Neuronal stem cell (in vitro differentiated cells): ENCODE measurements at regions not wholly inside any gene's neighbourhood (a gene's known extent, or its start where the extent isn't known, plus 50 kb on each side); places are given as distances from the start of the nearest gene placed in this dataset.
A peak's percentile ranks its signal among the peaks of the same experiment; 100 is the strongest.

Source experiments
- DNase-seq: peaks from one replicate; pipeline ENCODE4 v3.0.0-alpha.2; 2013; ENCODE audit warnings: low spot score
- H2AFZ ChIP-seq: one replicate; pipeline ENCODE4 v1.6.1; 2013; ENCODE audit warnings: mild to moderate bottlenecking, low read length, inconsistent platforms
- H2AK5ac ChIP-seq: 2 replicates; pipeline ENCODE4 v1.6.1; 2013; ENCODE audit warnings: low read depth, mild to moderate bottlenecking, inconsistent platforms, low read length, moderate library complexity, mixed read lengths
- H2BK120ac ChIP-seq: 2 replicates; pipeline ENCODE4 v1.6.1; 2013; ENCODE audit warnings: low read depth, mild to moderate bottlenecking, inconsistent platforms, low read length, moderate library complexity, mixed read lengths
- H2BK12ac ChIP-seq: one replicate; pipeline ENCODE4 v1.6.1; 2013; ENCODE audit warnings: low read length, inconsistent platforms
- H2BK15ac ChIP-seq: 2 replicates; pipeline ENCODE4 v1.6.1; 2013; ENCODE audit warnings: mild to moderate bottlenecking, low read length, inconsistent platforms, mixed read lengths
- H2BK5ac ChIP-seq: one replicate; pipeline ENCODE4 v1.6.1; 2013; ENCODE audit warnings: inconsistent platforms, mild to moderate bottlenecking, low read length, moderate library complexity
- H3K14ac ChIP-seq: one replicate; pipeline ENCODE4 v1.6.1; 2013; ENCODE audit warnings: low read length, inconsistent platforms
- H3K18ac ChIP-seq: 2 replicates; pipeline ENCODE4 v1.6.1; 2013; ENCODE audit warnings: low read length, inconsistent platforms
- H3K23ac ChIP-seq: 2 replicates; pipeline ENCODE4 v1.6.1; 2013; ENCODE audit warnings: low read depth, mild to moderate bottlenecking, mixed read lengths, low read length, inconsistent platforms; ENCODE audit not compliant: poor library complexity
- H3K27ac ChIP-seq: replicated peaks from 3 replicates; pipeline ENCODE4 v1.5.1; 2013; ENCODE audit warnings: low read length, inconsistent platforms
- H3K27me3 ChIP-seq, 3 experiments: 2 replicates each; pipeline ENCODE4 v1.6.1; 2013; ENCODE audit warnings: low read length in 3 of 3, mild to moderate bottlenecking in 2 of 3, inconsistent platforms in 1 of 3, low read depth in 1 of 3, mixed read lengths in 1 of 3, moderate library complexity in 1 of 3; ENCODE audit not compliant: control insufficient read depth in 3 of 3, insufficient read depth in 3 of 3
- H3K36me3 ChIP-seq, 2 donors: replicated peaks in 1 of 2; 2 replicates each; pipeline ENCODE4 v1.6.1; 2013; ENCODE audit warnings: low read length in 2 of 2; ENCODE audit not compliant: control insufficient read depth in 2 of 2, insufficient read depth in 2 of 2
- H3K4ac ChIP-seq: 2 replicates; pipeline ENCODE4 v1.6.1; 2013; ENCODE audit warnings: inconsistent platforms, mild to moderate bottlenecking, low read length, moderate library complexity
- H3K4me1 ChIP-seq, 2 donors: 1 replicate in 1 of 2; 2 replicates in 1 of 2; pipeline ENCODE4 v1.6.1; 2013; ENCODE audit warnings: low read length in 2 of 2, low read depth in 1 of 2; ENCODE audit not compliant: control insufficient read depth in 2 of 2, insufficient read depth in 1 of 2
- H3K4me2 ChIP-seq: one replicate; pipeline ENCODE4 v1.6.1; 2013; ENCODE audit warnings: mild to moderate bottlenecking, low read length, inconsistent platforms; ENCODE audit not compliant: insufficient read depth, poor library complexity, severe bottlenecking
- H3K4me3 ChIP-seq, 2 donors: 2 replicates each; pipeline ENCODE4 v1.5.1; 2013; ENCODE audit warnings: low read length in 2 of 2, mild to moderate bottlenecking in 2 of 2, inconsistent platforms in 1 of 2, moderate library complexity in 1 of 2
- H3K79me1 ChIP-seq: one replicate; pipeline ENCODE4 v1.6.1; 2013; ENCODE audit warnings: low read depth, mild to moderate bottlenecking, inconsistent platforms, low read length, moderate library complexity
- H3K9ac ChIP-seq: one replicate; pipeline ENCODE4 v1.6.1; 2013; ENCODE audit warnings: mild to moderate bottlenecking, low read depth, low read length, inconsistent platforms; ENCODE audit not compliant: poor library complexity
- H3K9me3 ChIP-seq, 2 donors: replicated peaks in 1 of 2; 2 replicates each; pipeline versions ENCODE3 to v1.6.1; 2013; ENCODE audit warnings: low read length in 2 of 2, mild to moderate bottlenecking in 2 of 2, inconsistent platforms in 1 of 2, low read depth in 1 of 2, mixed read lengths in 1 of 2, moderate library complexity in 1 of 2; ENCODE audit not compliant: control insufficient read depth in 2 of 2, insufficient read depth in 1 of 2
- H4K8ac ChIP-seq: one replicate; pipeline ENCODE4 v1.6.1; 2013; ENCODE audit warnings: low read depth, mild to moderate bottlenecking, inconsistent platforms, low read length, moderate library complexity
- H4K91ac ChIP-seq: one replicate; pipeline ENCODE4 v1.6.1; 2013; ENCODE audit warnings: low read length, low read depth, mild to moderate bottlenecking, inconsistent platforms; ENCODE audit not compliant: poor library complexity
- WGBS, 2 donors: extraction: QIAGEN DNeasy Blood & Tissue Kit; methylation state at CpG; one replicate each; pipeline ENCODE4 v1.1.7; 2013; ENCODE audit warnings: missing lambda C conversion rate in 2 of 2, mixed read lengths in 1 of 2; ENCODE audit not compliant: insufficient read length in 2 of 2, insufficient replicate concordance in 1 of 2; ENCODE audit errors: extremely low coverage in 2 of 2; 5-methylcytosine and 5-hydroxymethylcytosine counted together

DNA sequence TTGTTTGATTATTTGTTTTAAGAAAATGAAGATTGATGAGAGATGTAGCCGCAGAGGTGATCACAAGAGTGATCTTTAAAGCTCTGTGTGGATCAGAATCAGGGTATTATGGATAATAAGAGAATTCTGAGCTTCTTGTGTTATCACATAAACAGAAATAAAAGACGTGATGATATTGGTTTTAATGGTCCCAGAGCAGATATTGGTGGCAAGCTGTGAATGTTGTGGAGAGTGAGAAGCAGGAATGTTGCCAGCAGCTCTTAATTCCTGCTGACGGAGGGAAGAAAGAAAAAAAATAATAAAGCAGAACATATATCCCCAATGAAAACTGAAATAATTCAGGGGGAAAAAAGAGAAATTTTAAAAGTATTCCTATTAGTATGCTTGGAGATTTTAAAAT lies 1015.9 kb downstream of the PCDH18 start:
- no peaks in the 10 kb centered on the region for H3K4me1 ChIP-seq
- no peak overlapping the region for H2BK12ac ChIP-seq
- H3K79me1 ChIP-seq: no peaks in the 10 kb centered on the region
- no peak overlapping the region for H3K27ac ChIP-seq
- no peak overlapping the region for H3K4ac ChIP-seq
- H2BK120ac ChIP-seq: no peak overlapping the region
- peaks cover 6 to 11% of the 10 kb centered on the region in 2 donors for H3K9me3 ChIP-seq
- H3K4me3 ChIP-seq: no peak overlapping the region
- no peak overlapping the region for H3K14ac ChIP-seq
- H4K8ac ChIP-seq: no peak overlapping the region
- no peak overlapping the region for H4K91ac ChIP-seq
- no peak overlapping the region for H2BK15ac ChIP-seq
- no peak overlapping the region for H2BK5ac ChIP-seq
- no peak for DNase-seq
- H2AK5ac ChIP-seq: no peak overlapping the region
- 100% methylated on average over 1 of the region's 3 CpGs for WGBS, 2 donors
- H3K27me3 ChIP-seq: no peaks in the 10 kb centered on the region
- no peak overlapping the region for H2AFZ ChIP-seq
- H3K9ac ChIP-seq: no peak overlapping the region
- peaks cover 0 to 3% of the 10 kb centered on the region in 2 donors for H3K36me3 ChIP-seq
- H3K23ac ChIP-seq: no peak overlapping the region
- H3K18ac ChIP-seq: no peak overlapping the region
- no peak overlapping the region for H3K4me2 ChIP-seq

DNA sequence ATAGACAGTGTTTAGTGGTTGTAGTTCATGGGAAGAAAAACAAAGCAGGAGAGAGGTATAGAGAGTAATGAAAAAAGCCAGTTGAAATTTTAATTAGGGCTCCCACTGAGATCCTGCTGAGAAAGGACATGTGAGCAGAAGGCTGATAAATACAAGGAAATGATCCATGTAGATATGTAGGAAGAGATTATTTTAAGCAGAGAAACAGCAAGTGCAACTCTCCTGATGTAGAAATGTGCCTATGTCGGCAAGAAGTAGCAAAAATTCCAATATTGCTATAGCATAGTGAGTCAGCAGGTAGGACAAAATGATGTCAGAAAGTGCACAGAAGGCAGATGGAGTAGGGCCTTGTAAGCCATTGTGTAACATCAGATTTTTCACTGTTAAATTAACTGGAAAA lies 1027.3 kb downstream of the PCDH18 start:
- Histone ChIP-seq H3K36me3 (no peaks in the 10 kb centered on the region), H4K8ac (no peak overlapping the region), H3K9me3 (no peaks in the 10 kb centered on the region), H3K4me1 (peaks cover 2 to 3% of the 10 kb centered on the region in 2 donors), H3K4ac (no peak overlapping the region), H2BK120ac (no peak overlapping the region), H2AFZ (peak overlapping the region; percentile 64), H2BK12ac (no peak overlapping the region), H3K79me1 (no peaks in the 10 kb centered on the region), H4K91ac (no peak overlapping the region), H3K23ac (no peak overlapping the region), H3K14ac (no peak overlapping the region), H3K27me3 (no peaks in the 10 kb centered on the region), H3K27ac (no peak overlapping the region), H2AK5ac (no peak overlapping the region), H2BK15ac (no peak overlapping the region), H2BK5ac (no peak overlapping the region), H3K4me3 (no peak overlapping the region), H3K18ac (no peak overlapping the region), H3K4me2 (no peak overlapping the region), H3K9ac (no peak overlapping the region)
- WGBS, 2 donors: no CpG with 5 or more reads among the region's 1 CpG
- no peak for DNase-seq

DNA sequence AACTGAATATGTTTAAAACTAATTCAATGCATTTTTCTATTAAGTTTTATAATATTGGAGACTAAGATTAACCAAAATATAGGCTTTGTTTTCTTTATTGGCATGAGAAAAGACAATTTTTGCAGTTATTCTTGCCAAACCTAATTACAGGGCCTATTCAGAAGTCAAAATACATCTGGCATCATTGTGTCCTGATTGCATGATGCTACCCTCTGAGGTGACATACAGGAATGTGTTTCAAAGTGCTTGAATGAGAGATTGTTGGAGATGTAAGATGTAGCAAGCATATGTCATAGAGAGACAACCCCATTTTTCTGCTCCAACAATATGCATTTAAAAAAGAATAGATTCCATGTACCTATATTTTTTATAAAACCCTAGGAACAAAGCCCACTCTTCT lies 1036.4 kb downstream of the PCDH18 start:
- Histone ChIP-seq H2BK15ac (no peak overlapping the region), H4K91ac (no peak overlapping the region)

DNA sequence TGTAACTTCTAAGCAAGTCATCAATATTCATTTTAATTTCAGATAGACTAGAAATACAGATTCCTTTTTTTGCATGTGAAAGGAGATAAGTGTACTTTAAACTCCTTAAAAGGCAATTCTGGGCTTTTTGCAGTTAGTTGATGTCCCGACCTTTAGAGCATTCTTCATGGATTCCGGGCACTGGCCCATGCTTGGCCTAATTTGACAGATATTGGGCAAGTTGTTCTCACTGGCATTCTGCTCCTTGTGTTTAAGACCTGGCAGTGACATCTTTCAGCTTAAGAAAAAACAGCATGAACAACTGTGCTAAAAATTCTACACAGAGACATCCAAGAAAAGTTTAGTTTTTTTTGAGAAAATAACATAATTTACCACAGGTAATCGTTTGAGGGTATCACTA lies 1037.2 kb downstream of the PCDH18 start:
- no peak overlapping the region for H2AK5ac ChIP-seq
- H3K79me1 ChIP-seq: no peaks in the 10 kb centered on the region
- H3K9ac ChIP-seq: no peak overlapping the region
- H3K23ac ChIP-seq: no peak overlapping the region
- no CpG with 5 or more reads among the region's 3 CpGs for WGBS, 2 donors
- no peaks in the 10 kb centered on the region for H3K27me3 ChIP-seq
- H3K4me2 ChIP-seq: no peak overlapping the region
- no peak overlapping the region for H3K27ac ChIP-seq
- H2AFZ ChIP-seq: no peak overlapping the region
- no peak overlapping the region for H4K91ac ChIP-seq
- no peak for DNase-seq
- no peak overlapping the region for H3K4me3 ChIP-seq
- H3K4ac ChIP-seq: no peak overlapping the region
- no peaks in the 10 kb centered on the region for H3K36me3 ChIP-seq
- no peak overlapping the region for H3K18ac ChIP-seq
- no peaks in the 10 kb centered on the region for H3K4me1 ChIP-seq
- H2BK12ac ChIP-seq: no peak overlapping the region
- no peak overlapping the region for H2BK15ac ChIP-seq
- no peak overlapping the region for H2BK120ac ChIP-seq
- no peak overlapping the region for H3K14ac ChIP-seq
- no peak overlapping the region for H2BK5ac ChIP-seq
- no peak overlapping the region for H4K8ac ChIP-seq
- H3K9me3 ChIP-seq: no peaks in the 10 kb centered on the region

More for the DNA sequence above, 1036.4 kb downstream of the PCDH18 start:
- no peak overlapping the region for H3K4ac ChIP-seq
- no peak overlapping the region for H3K27ac ChIP-seq
- H3K36me3 ChIP-seq: no peaks in the 10 kb centered on the region
- no peak overlapping the region for H2BK120ac ChIP-seq
- H3K27me3 ChIP-seq: no peaks in the 10 kb centered on the region
- H3K4me2 ChIP-seq: no peak overlapping the region
- no peak overlapping the region for H4K8ac ChIP-seq
- H3K14ac ChIP-seq: no peak overlapping the region
- DNase-seq: no peak
- no peaks in the 10 kb centered on the region for H3K9me3 ChIP-seq
- no peak overlapping the region for H2AK5ac ChIP-seq
- no peak overlapping the region for H2BK5ac ChIP-seq
- no peak overlapping the region for H3K18ac ChIP-seq
- no peak overlapping the region for H2AFZ ChIP-seq
- H3K4me1 ChIP-seq: no peaks in the 10 kb centered on the region
- H3K9ac ChIP-seq: no peak overlapping the region
- no peaks in the 10 kb centered on the region for H3K79me1 ChIP-seq
- H2BK12ac ChIP-seq: no peak overlapping the region
- H3K23ac ChIP-seq: no peak overlapping the region
- H3K4me3 ChIP-seq: no peak overlapping the region
